ENCODE measurements at regions not wholly inside any gene's neighbourhood (a gene's known extent, or its start where the extent isn't known, plus 50 kb on each side); places are given as distances from the start of the nearest gene placed in this dataset.

GRCh38 chr6:166708460-166708859 lies 81.4 kb upstream of the RPS6KA2 start:
- no peak for TF ChIP-seq CSDC2 (CRISPR knock-in tag; IDR thresholded peaks at IDR 0.05)
- no peak for TF ChIP-seq ZFP3 (CRISPR knock-in tag; IDR thresholded peaks at IDR 0.05)
- TF ChIP-seq ESRRG (CRISPR knock-in tag; IDR thresholded peaks at IDR 0.05), result no peak
- TF ChIP-seq PATZ1 (CRISPR knock-in tag; IDR thresholded peaks at IDR 0.05; ENCODE audit: borderline replicate concordance), result no peak
- TF ChIP-seq ZNF70 (CRISPR knock-in tag; IDR thresholded peaks at IDR 0.05), result no peak
- TF ChIP-seq ZFP30 (CRISPR knock-in tag; IDR thresholded peaks at IDR 0.05), result no peak
- no peak for TF ChIP-seq PPARA (CRISPR knock-in tag; IDR thresholded peaks at IDR 0.05; ENCODE audit: borderline replicate concordance)
- no peak for TF ChIP-seq TCF4 (CRISPR knock-in tag; IDR thresholded peaks at IDR 0.05; ENCODE audit: borderline replicate concordance)
- TF ChIP-seq GLIS3 (CRISPR knock-in tag; IDR thresholded peaks at IDR 0.05), result no peak

All from SK-N-SH treated with all-trans-retinoic acid at 6 μM for 48 hours (cell line).